ENCODE measurements at regions not wholly inside any gene's neighbourhood (a gene's known extent, or its start where the extent isn't known, plus 50 kb on each side); places are given as distances from the start of the nearest gene placed in this dataset.

DNA sequence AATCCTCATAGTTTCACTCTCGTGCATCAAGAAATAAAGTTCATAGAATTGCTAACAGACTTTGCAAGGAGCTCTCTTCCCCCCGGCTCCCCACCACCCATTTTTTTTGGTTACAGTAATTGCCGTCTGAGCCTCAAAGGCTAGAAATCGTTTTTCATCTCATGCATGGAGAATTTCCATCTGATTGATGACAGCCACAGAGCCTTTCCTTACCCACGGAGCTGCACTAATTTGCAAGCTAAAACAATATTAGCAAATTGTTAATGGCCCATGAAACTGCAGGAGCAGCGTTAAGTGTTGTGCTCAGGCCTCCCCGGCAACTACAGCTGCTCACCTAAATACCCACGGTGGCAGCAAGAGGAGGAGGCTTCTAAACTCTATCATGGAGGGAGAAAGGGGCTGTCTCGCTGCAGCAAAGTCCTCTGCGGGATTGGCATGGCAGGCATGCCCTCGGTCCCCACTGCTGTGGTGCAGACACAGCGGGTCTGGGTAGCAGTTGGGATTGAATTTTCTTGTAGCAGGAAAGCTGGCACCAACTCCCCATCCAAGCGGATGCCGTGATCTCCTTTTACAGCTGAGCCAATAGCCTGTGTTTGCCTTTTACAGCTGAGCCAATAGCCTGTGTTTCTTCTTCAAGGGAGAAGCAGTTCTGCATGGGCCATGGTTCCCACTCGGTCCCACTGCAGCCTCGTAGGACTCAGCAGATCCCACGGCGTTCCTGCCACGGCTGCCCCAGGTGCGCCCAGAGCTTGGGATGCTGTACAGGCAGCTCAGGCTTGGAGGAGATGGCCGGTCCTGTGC, 412.3 kb downstream of the BRD1 start:
- TF ChIP-seq, protein P1, sequence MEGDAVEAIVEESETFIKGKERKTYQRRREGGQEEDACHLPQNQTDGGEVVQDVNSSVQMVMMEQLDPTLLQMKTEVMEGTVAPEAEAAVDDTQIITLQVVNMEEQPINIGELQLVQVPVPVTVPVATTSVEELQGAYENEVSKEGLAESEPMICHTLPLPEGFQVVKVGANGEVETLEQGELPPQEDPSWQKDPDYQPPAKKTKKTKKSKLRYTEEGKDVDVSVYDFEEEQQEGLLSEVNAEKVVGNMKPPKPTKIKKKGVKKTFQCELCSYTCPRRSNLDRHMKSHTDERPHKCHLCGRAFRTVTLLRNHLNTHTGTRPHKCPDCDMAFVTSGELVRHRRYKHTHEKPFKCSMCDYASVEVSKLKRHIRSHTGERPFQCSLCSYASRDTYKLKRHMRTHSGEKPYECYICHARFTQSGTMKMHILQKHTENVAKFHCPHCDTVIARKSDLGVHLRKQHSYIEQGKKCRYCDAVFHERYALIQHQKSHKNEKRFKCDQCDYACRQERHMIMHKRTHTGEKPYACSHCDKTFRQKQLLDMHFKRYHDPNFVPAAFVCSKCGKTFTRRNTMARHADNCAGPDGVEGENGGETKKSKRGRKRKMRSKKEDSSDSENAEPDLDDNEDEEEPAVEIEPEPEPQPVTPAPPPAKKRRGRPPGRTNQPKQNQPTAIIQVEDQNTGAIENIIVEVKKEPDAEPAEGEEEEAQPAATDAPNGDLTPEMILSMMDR (tag by site-specific recombination; IDR thresholded peaks at IDR 0.05): no peak
- no peak for TF ChIP-seq SCRT2 (tag by site-specific recombination; IDR thresholded peaks at IDR 0.05)
- TF ChIP-seq TCF7L2 (IDR thresholded peaks at IDR 0.05; ENCODE audit: borderline replicate concordance, low read depth, low read length): no peak
- TF ChIP-seq ZNF785 (tag by site-specific recombination; IDR thresholded peaks at IDR 0.05): no peak
- no peak for TF ChIP-seq MEIS1 (CRISPR knock-in tag; IDR thresholded peaks at IDR 0.05; ENCODE audit: borderline replicate concordance)
- TF ChIP-seq MYNN (tag by site-specific recombination; IDR thresholded peaks at IDR 0.05; ENCODE audit: borderline replicate concordance): no peak
- no peak for TF ChIP-seq ZNF24 (tag by site-specific recombination; IDR thresholded peaks at IDR 0.05)
- TF ChIP-seq ZSCAN30 (tag by site-specific recombination; IDR thresholded peaks at IDR 0.05): no peak
- TF ChIP-seq ZNF404 (tag by site-specific recombination; IDR thresholded peaks at IDR 0.05): no peak
- no peak for TF ChIP-seq ZNF416 (tag by site-specific recombination; IDR thresholded peaks at IDR 0.05)
- TF ChIP-seq ZNF121 (tag by site-specific recombination; IDR thresholded peaks at IDR 0.05): no peak
- no peak for TF ChIP-seq ZBTB7A (tag by site-specific recombination; IDR thresholded peaks at IDR 0.05; ENCODE audit: low read depth)
